ENCODE measurements at regions not wholly inside any gene's neighbourhood (a gene's known extent, or its start where the extent isn't known, plus 50 kb on each side); places are given as distances from the start of the nearest gene placed in this dataset.

- no peak for DNase-seq
These were observed 143.9 kb upstream of the UMPS start for GRCh38 chr3:124586126-124587052.

- no peak for DNase-seq
These were observed 143.2 kb upstream of the UMPS start for GRCh38 chr3:124587053-124587408.

- DNase-seq = no peak
These were observed 142.2 kb upstream of the UMPS start for GRCh38 chr3:124588036-124588435.

- no peak for DNase-seq
These were observed 141.5 kb upstream of the UMPS start for GRCh38 chr3:124588794-124589193.

- DNase-seq = no peak
These were observed 138.6 kb upstream of the UMPS start for GRCh38 chr3:124591699-124592098.

- DNase-seq = peak in 1 of 2 donors; percentile 6
These were observed 137.4 kb upstream of the UMPS start for GRCh38 chr3:124592658-124593441.

GRCh38 chr3:124593442-124593829 lies 136.8 kb upstream of the UMPS start:
- no peak for DNase-seq

GRCh38 chr3:124594581-124594980 lies 135.7 kb upstream of the UMPS start:
- DNase-seq = no peak

- DNase-seq = no peak
These were observed 133.0 kb upstream of the UMPS start for GRCh38 chr3:124597273-124597672.

GRCh38 chr3:124597979-124598378 lies 132.3 kb upstream of the UMPS start:
- DNase-seq = no peak

GRCh38 chr3:124599147-124599765 lies 131.0 kb upstream of the UMPS start:
- no peak for DNase-seq

- DNase-seq = no peak
These were observed 130.2 kb upstream of the UMPS start for GRCh38 chr3:124599779-124600693.

GRCh38 chr3:124600765-124601164 lies 129.5 kb upstream of the UMPS start:
- DNase-seq = no peak

- no peak for DNase-seq
These were observed 129.1 kb upstream of the UMPS start for GRCh38 chr3:124601190-124601589.

GRCh38 chr3:124602980-124603627 lies 127.1 kb upstream of the UMPS start:
- no peak for DNase-seq

GRCh38 chr3:124605781-124606579 lies 124.3 kb upstream of the UMPS start:
- no peak for DNase-seq

- no peak for DNase-seq
These were observed 123.1 kb upstream of the UMPS start for GRCh38 chr3:124607163-124607562.

GRCh38 chr3:124609402-124609801 lies 120.8 kb upstream of the UMPS start:
- DNase-seq = no peak

GRCh38 chr3:124610130-124610529 lies 120.1 kb upstream of the UMPS start:
- no peak for DNase-seq

GRCh38 chr3:124611520-124611919 lies 118.7 kb upstream of the UMPS start:
- DNase-seq = no peak

GRCh38 chr3:124615896-124616543 lies 114.2 kb upstream of the UMPS start:
- no peak for DNase-seq
